GM18951 (cell line): ENCODE measurements at regions not wholly inside any gene's neighbourhood (a gene's known extent, or its start where the extent isn't known, plus 50 kb on each side); places are given as distances from the start of the nearest gene placed in this dataset.
"Not testable (repeated sequence)": the region's sequence is repeated elsewhere in the genome, so short reads cannot be mapped to it uniquely, and the experiment has no call there.

Source experiments
- POLR2A ChIP-seq: IDR thresholded peaks from 4 replicates; pipeline ENCODE4 v1.6.1; 2011; ENCODE audit warnings: mild to moderate bottlenecking; ENCODE audit not compliant: insufficient read length, insufficient read depth; ENCODE audit errors: extremely low read depth
- in situ Hi-C: fragments of 300-500 bp; cut with MboI; formaldehyde crosslinking; loops from one replicate; pipeline ENCODE4 v1.12.0; 2022; ENCODE audit warnings: low sequenced_read_pairs, mixed read lengths, inconsistent platforms; ENCODE audit not compliant: unreplicated experiment

- in situ Hi-C loops = loop anchor here (10.0 kb wide), 1 partner anchor 51 kb away; no protein-coding TSS in a partner anchor
- no peak for TF ChIP-seq POLR2A
These were observed 81.9 kb downstream of the KCNJ18 start for GRCh38 chr17:21774263-21774662.

GRCh38 chr17:21775566-21775965 is 83.2 kb downstream of the KCNJ18 start:
- in situ Hi-C loops = loop anchor here (10.0 kb wide), 1 partner anchor 49 kb away; no protein-coding TSS in a partner anchor

DNA sequence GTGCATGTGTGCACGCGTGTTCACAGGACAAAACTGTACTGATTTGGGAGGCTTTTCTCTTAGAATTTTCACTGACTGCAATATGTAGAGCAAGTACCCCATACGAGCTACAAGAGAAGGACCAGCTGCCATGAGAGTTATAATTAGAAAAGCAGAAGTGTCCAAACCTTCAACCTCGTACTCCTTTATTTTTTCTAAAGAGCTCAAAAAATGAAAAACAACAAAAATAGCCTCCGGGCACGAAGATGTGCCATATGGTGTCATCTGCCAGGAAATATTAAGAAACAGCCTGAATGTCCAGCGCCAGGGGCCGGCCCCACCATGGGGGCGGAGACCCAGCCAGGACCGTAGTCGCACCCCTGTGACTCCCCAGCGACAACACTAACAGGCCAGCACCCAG is 84.6 kb downstream of the KCNJ18 start:
- in situ Hi-C loops = loop anchor here (10.0 kb wide), 1 partner anchor 48 kb away; no protein-coding TSS in a partner anchor

- in situ Hi-C loops = loop anchor here (10.0 kb wide), 1 partner anchor 46 kb away; no protein-coding TSS in a partner anchor
These were observed 86.5 kb downstream of the KCNJ18 start for GRCh38 chr17:21778866-21779265.

GRCh38 chr17:21780293-21780888 is 88.1 kb downstream of the KCNJ18 start:
- in situ Hi-C loops = not testable (repeated sequence)

GRCh38 chr17:21780919-21781665 is 88.8 kb downstream of the KCNJ18 start:
- in situ Hi-C loops = not testable (repeated sequence)

GRCh38 chr17:21781666-21782024 is 89.3 kb downstream of the KCNJ18 start:
- in situ Hi-C loops = not testable (repeated sequence)

DNA sequence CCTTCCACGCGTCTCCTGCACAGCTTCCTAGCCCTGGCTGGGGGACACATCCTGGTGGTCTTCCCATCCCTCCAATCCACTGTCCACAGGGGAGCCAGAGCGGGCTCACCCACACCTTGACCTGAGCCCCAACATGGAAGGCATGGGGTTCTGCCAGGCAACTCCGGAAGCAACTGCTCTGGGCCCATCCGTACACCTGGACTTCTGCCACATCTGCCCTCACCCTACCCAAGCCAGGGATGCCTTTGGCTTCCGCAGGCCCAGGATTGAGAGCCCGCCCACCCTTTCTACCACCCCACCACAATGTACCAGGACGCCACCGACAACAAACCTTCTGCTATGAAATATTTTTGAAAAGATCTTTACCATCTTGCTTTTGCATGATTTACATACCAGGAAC is 89.8 kb downstream of the KCNJ18 start:
- in situ Hi-C loops = not testable (repeated sequence)

GRCh38 chr17:21782604-21783003 is 90.3 kb downstream of the KCNJ18 start:
- in situ Hi-C loops = not testable (repeated sequence)

GRCh38 chr17:21783017-21783416 is 90.7 kb downstream of the KCNJ18 start:
- in situ Hi-C loops = not testable (repeated sequence)

GRCh38 chr17:21814272-21814671 is 121.9 kb downstream of the KCNJ18 start:
- in situ Hi-C loops = not testable (repeated sequence)

DNA sequence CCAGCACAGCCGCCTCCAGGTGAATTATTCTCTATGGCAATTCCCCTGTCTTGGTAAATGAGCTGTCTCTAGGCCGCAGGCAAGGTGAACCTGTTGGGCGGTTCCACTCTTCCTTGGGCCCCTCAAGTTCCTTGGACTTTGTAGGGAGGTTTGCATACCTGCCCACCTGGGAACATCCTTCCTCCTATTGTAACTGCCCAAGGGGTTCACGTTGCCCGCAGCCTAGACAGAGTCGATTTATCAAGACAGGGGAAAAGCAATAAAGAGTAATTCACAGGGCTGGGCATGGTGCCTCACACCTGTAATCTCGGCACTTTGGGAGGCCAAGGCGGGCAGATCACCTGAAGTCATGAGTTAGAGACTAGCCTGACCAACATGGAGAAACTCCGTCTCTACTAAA is 122.5 kb downstream of the KCNJ18 start:
- TF ChIP-seq POLR2A = no peak
- in situ Hi-C loops = no loop called here

DNA sequence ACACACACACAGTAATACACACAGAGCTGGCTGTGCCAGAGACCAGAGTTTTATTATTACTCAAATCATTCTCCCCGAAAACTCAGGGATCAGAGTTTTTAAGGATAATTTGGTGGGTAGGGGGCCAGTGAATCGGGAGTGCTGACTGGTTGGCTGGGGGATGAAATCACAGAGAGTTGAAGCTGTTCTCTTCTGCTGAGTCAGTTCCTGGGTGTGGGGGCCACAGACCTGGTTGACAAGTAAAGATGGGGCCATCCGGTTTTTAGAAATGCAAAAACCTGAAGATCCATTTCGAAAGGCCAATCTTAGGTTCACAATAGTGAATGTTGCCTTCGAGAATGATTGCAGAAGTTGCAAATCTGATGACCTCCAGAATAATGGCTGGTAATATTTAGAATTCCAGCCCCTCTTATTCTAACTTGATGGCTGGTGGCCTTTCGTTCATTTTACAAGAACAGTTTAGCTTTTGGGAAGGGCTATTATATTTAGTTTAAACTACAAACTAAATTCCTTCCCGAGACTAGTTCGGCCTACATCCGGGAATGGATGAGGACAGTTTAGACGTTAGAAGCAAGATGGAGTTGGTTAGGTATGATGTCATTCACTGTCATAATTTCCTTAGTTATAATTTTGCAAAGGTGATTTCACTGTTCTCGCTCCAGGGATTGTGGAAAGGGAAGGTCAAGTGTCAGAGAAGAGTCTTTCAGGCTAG is 123.2 kb downstream of the KCNJ18 start:
- no peak for TF ChIP-seq POLR2A
- in situ Hi-C loops = no loop called here

DNA sequence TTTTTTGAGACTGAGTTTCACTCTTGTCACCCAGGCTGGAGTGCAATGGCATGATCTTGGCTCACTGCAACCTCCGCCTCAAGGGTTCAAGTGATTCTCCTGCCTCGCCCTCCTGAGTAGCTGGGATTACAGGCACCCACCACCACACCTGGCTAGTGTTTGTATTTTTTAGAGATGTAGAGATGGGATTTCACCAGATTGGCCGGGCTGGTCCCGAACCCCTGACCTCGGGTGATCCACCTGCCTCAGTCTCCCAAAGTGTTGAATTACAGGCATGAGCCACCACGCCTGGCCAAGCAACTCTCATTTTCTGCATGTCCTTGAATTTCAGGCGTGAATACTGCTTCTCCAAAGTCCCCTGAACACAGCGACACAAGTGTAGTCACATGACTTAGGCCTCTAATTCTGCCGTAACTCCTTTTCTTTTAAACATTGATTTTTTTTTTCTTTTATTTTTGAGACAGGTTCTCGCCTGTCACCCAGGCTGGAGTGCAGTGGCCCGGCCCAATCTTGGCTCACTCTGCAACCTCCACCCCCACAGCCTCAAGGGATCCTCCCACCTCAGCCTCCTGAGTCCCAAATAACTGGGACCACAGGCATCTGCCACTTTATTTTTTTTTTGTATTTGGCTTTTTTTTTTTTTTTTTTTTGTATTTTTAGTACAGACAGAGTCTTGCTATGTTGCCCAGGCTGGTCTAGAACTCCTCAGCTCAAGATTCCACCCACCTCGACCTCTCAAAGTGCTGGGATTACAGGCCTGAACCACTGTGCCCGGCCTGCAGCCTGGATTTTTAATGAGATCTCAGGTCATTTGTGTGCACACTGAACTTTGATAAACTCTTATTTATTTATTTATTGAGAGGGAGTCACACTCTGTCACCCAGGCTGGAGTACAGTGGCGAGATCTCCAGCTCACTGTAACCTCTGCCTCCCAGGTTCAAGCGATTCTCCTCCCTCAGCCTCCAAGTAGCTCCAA is 124.6 kb downstream of the KCNJ18 start:
- TF ChIP-seq POLR2A = no peak
- in situ Hi-C loops = no loop called here
